GM23338 (cell line): ENCODE measurements at regions not wholly inside any gene's neighbourhood (a gene's known extent, or its start where the extent isn't known, plus 50 kb on each side); places are given as distances from the start of the nearest gene placed in this dataset.

ENCODE experiments used
- CREB1 ChIP-seq: fragments of 250-450 bp; sonication (Bioruptor Pico); IDR thresholded peaks from 2 replicates; pipeline ENCODE4 v1.5.0; 2020; ENCODE audit warnings: low read depth, mild to moderate bottlenecking, moderate library complexity
- POLR2AphosphoS5 ChIP-seq: IDR thresholded peaks from 2 replicates; pipeline ENCODE4 v1.6.1; 2016; ENCODE audit warnings: antibody characterized with exemption, low read depth
- TF ChIP-seq, protein P1 (sequence below), 2 experiments: fragments of 200-600 bp in 1 of 2; sonication (generic) in 1 of 2; conservative IDR thresholded peaks; 2 replicates each; pipeline versions ENCODE4 v1.5.1 to v1.6.1; 2016 to 2017; ENCODE audit warnings: antibody characterized with exemption in 2 of 2, low read depth in 2 of 2, mild to moderate bottlenecking in 2 of 2, moderate library complexity in 1 of 2

GRCh38 chr11:134665571-134666270, 253.7 kb upstream of the B3GAT1 start:
- TF ChIP-seq, protein P1, sequence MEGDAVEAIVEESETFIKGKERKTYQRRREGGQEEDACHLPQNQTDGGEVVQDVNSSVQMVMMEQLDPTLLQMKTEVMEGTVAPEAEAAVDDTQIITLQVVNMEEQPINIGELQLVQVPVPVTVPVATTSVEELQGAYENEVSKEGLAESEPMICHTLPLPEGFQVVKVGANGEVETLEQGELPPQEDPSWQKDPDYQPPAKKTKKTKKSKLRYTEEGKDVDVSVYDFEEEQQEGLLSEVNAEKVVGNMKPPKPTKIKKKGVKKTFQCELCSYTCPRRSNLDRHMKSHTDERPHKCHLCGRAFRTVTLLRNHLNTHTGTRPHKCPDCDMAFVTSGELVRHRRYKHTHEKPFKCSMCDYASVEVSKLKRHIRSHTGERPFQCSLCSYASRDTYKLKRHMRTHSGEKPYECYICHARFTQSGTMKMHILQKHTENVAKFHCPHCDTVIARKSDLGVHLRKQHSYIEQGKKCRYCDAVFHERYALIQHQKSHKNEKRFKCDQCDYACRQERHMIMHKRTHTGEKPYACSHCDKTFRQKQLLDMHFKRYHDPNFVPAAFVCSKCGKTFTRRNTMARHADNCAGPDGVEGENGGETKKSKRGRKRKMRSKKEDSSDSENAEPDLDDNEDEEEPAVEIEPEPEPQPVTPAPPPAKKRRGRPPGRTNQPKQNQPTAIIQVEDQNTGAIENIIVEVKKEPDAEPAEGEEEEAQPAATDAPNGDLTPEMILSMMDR (conservative IDR thresholded peaks at IDR 0.05; ENCODE audit: low read depth in 2 of 2): no peak
- no peak for TF ChIP-seq POLR2AphosphoS5
- TF ChIP-seq CREB1 (CRISPR knock-in tag): no peak
